GM23338 (cell line): ENCODE measurements at regions not wholly inside any gene's neighbourhood (a gene's known extent, or its start where the extent isn't known, plus 50 kb on each side); places are given as distances from the start of the nearest gene placed in this dataset.

Source experiments
- ATAC-seq: fragments of 200-7000 bp; cut with Tn5 transposase; 3 replicates; pipeline ENCODE4 v1.9.1; 2020
- DNase-seq: peaks from one replicate; pipeline ENCODE4 v3.0.0-alpha.2; 2015; ENCODE audit warnings: low spot score
- H2AFZ ChIP-seq: fragments of 200-600 bp; sonication (generic); 2 replicates; pipeline ENCODE4 v1.8.0; 2016; ENCODE audit warnings: antibody characterized with exemption, mild to moderate bottlenecking, moderate library complexity
- H3F3A ChIP-seq: fragments of 200-600 bp; sonication (generic); replicated peaks from 2 replicates; pipeline ENCODE4 v1.8.0; 2017; ENCODE audit warnings: antibody characterized with exemption, mixed run types, low read depth
- H3K27ac ChIP-seq: fragments of 200-600 bp; sonication (generic); 2 replicates; pipeline ENCODE4 v1.6.1; 2016; ENCODE audit warnings: low read depth
- H3K27me3 ChIP-seq: fragments of 200-600 bp; sonication (generic); 2 replicates; pipeline ENCODE4 v1.8.0; 2016; ENCODE audit warnings: mild to moderate bottlenecking, mixed run types, moderate library complexity; ENCODE audit not compliant: insufficient read depth
- H3K36me3 ChIP-seq: fragments of 200-600 bp; sonication (generic); 2 replicates; pipeline ENCODE4 v1.8.0; 2016; ENCODE audit warnings: mild to moderate bottlenecking; ENCODE audit not compliant: insufficient read depth
- H3K4me1 ChIP-seq: fragments of 200-600 bp; sonication (generic); 2 replicates; pipeline ENCODE4 v1.8.0; 2016; ENCODE audit warnings: mild to moderate bottlenecking, moderate library complexity; ENCODE audit not compliant: insufficient read depth
- H3K4me2 ChIP-seq: fragments of 200-600 bp; sonication (generic); 2 replicates; pipeline ENCODE4 v1.7.1; 2017; ENCODE audit warnings: mixed run types
- H3K4me3 ChIP-seq: fragments of 200-600 bp; sonication (generic); 2 replicates; pipeline ENCODE4 v1.6.1; 2016; ENCODE audit warnings: mixed run types
- H3K79me2 ChIP-seq: fragments of 200-600 bp; sonication (generic); replicated peaks from 2 replicates; pipeline ENCODE4 v1.8.0; 2017; ENCODE audit warnings: mild to moderate bottlenecking; ENCODE audit not compliant: insufficient read depth
- H3K9me2 ChIP-seq: fragments of 200-600 bp; sonication (generic); 2 replicates; pipeline ENCODE4 v1.8.0; 2017; ENCODE audit not compliant: insufficient read depth
- H4K20me1 ChIP-seq: fragments of 200-600 bp; sonication (generic); replicated peaks from 2 replicates; pipeline ENCODE4 v1.8.0; 2017; ENCODE audit warnings: mild to moderate bottlenecking; ENCODE audit not compliant: insufficient read depth
- H3K27ac Mint-ChIP-seq: 2 replicates; pipeline ENCODE4 v1.8.0; 2020; ENCODE audit warnings: inconsistent platforms, mild to moderate bottlenecking, moderate library complexity, mixed read lengths
- H3K27me3 Mint-ChIP-seq: 3 replicates; pipeline ENCODE4 v1.8.0; 2022; ENCODE audit warnings: low read depth, mild to moderate bottlenecking, moderate library complexity, mixed read lengths, inconsistent platforms; ENCODE audit not compliant: insufficient read depth, poor library complexity
- H3K36me3 Mint-ChIP-seq: 3 replicates; pipeline ENCODE4 v1.8.0; 2021; ENCODE audit warnings: low read depth, mild to moderate bottlenecking, inconsistent platforms, moderate library complexity, mixed read lengths
- H3K4me1 Mint-ChIP-seq: 3 replicates; pipeline ENCODE4 v1.8.0; 2020; ENCODE audit warnings: mild to moderate bottlenecking, inconsistent platforms, mixed read lengths
- H3K4me3 Mint-ChIP-seq: 3 replicates; pipeline ENCODE4 v1.8.0; 2021; ENCODE audit warnings: moderate library complexity, mild to moderate bottlenecking, inconsistent platforms, mixed read lengths
- H3K9me3 Mint-ChIP-seq: 3 replicates; pipeline ENCODE4 v1.8.0; 2020; ENCODE audit warnings: moderate library complexity, mild to moderate bottlenecking, inconsistent platforms, mixed read lengths
- EZH2 ChIP-seq: fragments of 200-600 bp; sonication (generic); IDR thresholded peaks from one replicate; pipeline ENCODE4 v1.8.0; 2017; ENCODE audit warnings: antibody characterized with exemption, mild to moderate bottlenecking, low read depth; ENCODE audit not compliant: unreplicated experiment
- NANOG ChIP-seq: IDR thresholded peaks from 2 replicates; pipeline ENCODE4 v1.6.1; 2016; ENCODE audit warnings: antibody characterized with exemption, borderline replicate concordance
- POLR2AphosphoS5 ChIP-seq: IDR thresholded peaks from 2 replicates; pipeline ENCODE4 v1.6.1; 2016; ENCODE audit warnings: antibody characterized with exemption, low read depth
- STAT1 ChIP-seq: IDR thresholded peaks from one replicate; pipeline ENCODE4 v1.6.1; 2016; ENCODE audit warnings: antibody characterized with exemption; ENCODE audit not compliant: unreplicated experiment
- TF ChIP-seq, protein P1 (sequence below): IDR thresholded peaks from 2 replicates; pipeline ENCODE4 v1.6.1; 2016; ENCODE audit warnings: antibody characterized with exemption

DNA sequence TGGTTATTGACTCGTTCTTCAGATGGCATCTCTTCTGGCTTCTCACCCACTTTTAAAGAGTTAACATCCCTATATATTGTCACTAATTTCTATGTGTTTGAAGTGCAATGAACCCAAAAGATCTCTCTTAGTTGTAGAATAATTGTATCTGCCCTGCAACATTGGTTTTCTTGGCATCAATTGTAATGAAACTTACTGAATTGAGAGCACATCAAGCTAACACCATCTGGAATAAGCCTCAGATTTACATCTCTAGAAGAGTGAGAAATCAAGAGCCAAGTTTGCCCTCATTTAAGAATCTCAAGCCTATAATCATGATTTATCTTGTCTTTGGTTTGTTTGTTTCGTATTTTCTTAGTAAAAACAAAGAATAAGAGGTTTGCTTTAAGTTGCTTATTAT lies 372.6 kb upstream of the LRRC7 start:
- H3K79me2 ChIP-seq: no peaks in the 10 kb centered on the region
- no peak overlapping the region for H3K4me3 ChIP-seq
- H3K27me3 ChIP-seq: no peaks in the 10 kb centered on the region
- no peaks in the 10 kb centered on the region for H3K36me3 ChIP-seq
- no peak for TF ChIP-seq POLR2AphosphoS5
- ATAC-seq (no peak), DNase-seq (no peak)
- Mint-ChIP-seq H3K27me3 (no peaks in the 10 kb centered on the region), H3K27ac (no peak overlapping the region), H3K9me3 (no peaks in the 10 kb centered on the region), H3K36me3 (no peaks in the 10 kb centered on the region), H3K4me3 (no peak overlapping the region), H3K4me1 (peaks cover 3% of the 10 kb centered on the region; the same call in 2 of the 3 replicates)
- H3K27ac ChIP-seq: no peak overlapping the region
- H3F3A ChIP-seq: no peaks in the 10 kb centered on the region
- no peak overlapping the region for H3K4me2 ChIP-seq
- no peaks in the 10 kb centered on the region for H4K20me1 ChIP-seq
- no peak overlapping the region for H2AFZ ChIP-seq
- no peaks in the 10 kb centered on the region for H3K4me1 ChIP-seq
- no peaks in the 10 kb centered on the region for H3K9me2 ChIP-seq

- Histone ChIP-seq H3K4me3 (no peak overlapping the region), H3K27me3 (no peaks in the 10 kb centered on the region), H3F3A (no peaks in the 10 kb centered on the region), H3K4me2 (no peak overlapping the region), H3K27ac (no peak overlapping the region), H4K20me1 (no peaks in the 10 kb centered on the region), H2AFZ (no peak overlapping the region), H3K9me2 (no peaks in the 10 kb centered on the region), H3K36me3 (no peaks in the 10 kb centered on the region), H3K4me1 (no peaks in the 10 kb centered on the region), H3K79me2 (no peaks in the 10 kb centered on the region)
- Mint-ChIP-seq H3K4me3 (no peak overlapping the region), H3K27ac (no peak overlapping the region), H3K36me3 (no peaks in the 10 kb centered on the region), H3K27me3 (no peaks in the 10 kb centered on the region), H3K9me3 (no peaks in the 10 kb centered on the region), H3K4me1 (peaks cover 3% of the 10 kb centered on the region; the same call in 2 of the 3 replicates)
- no peak for DNase-seq
- no peak for ATAC-seq
- TF ChIP-seq POLR2AphosphoS5 (no peak), EZH2 (no peak), STAT1 (no peak)
- TF ChIP-seq, protein P1, sequence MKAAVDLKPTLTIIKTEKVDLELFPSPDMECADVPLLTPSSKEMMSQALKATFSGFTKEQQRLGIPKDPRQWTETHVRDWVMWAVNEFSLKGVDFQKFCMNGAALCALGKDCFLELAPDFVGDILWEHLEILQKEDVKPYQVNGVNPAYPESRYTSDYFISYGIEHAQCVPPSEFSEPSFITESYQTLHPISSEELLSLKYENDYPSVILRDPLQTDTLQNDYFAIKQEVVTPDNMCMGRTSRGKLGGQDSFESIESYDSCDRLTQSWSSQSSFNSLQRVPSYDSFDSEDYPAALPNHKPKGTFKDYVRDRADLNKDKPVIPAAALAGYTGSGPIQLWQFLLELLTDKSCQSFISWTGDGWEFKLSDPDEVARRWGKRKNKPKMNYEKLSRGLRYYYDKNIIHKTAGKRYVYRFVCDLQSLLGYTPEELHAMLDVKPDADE: no peak
These were observed 371.7 kb upstream of the LRRC7 start for GRCh38 chr1:69196071-69196470.

- Histone ChIP-seq H3K79me2 (no peaks in the 10 kb centered on the region), H3K36me3 (no peaks in the 10 kb centered on the region), H3K4me1 (no peaks in the 10 kb centered on the region), H4K20me1 (no peaks in the 10 kb centered on the region), H3K9me2 (no peaks in the 10 kb centered on the region), H2AFZ (no peak overlapping the region), H3K27ac (no peak overlapping the region), H3K4me3 (no peak overlapping the region), H3F3A (no peaks in the 10 kb centered on the region), H3K4me2 (no peak overlapping the region), H3K27me3 (no peaks in the 10 kb centered on the region)
- Mint-ChIP-seq H3K4me3 (no peak overlapping the region), H3K27me3 (peaks cover 1% of the 10 kb centered on the region), H3K9me3 (no peaks in the 10 kb centered on the region), H3K4me1 (peaks cover 3% of the 10 kb centered on the region; the same call in 2 of the 3 replicates), H3K36me3 (no peaks in the 10 kb centered on the region), H3K27ac (no peak overlapping the region)
- TF ChIP-seq NANOG: no peak
- no peak for ATAC-seq
- no peak for DNase-seq
These were observed 369.9 kb upstream of the LRRC7 start for GRCh38 chr1:69197816-69198215.
